HepG2 (cell line): ENCODE measurements at regions not wholly inside any gene's neighbourhood (a gene's known extent, or its start where the extent isn't known, plus 50 kb on each side); places are given as distances from the start of the nearest gene placed in this dataset.

ENCODE experiments used
- ATAC-seq: fragments of 200-7000 bp; cut with Tn5 transposase; 3 replicates; pipeline ENCODE4 v1.9.1; 2020; ENCODE audit warnings: mild to moderate bottlenecking, moderate library complexity
- BruUV-seq: library from RNA; stranded (reverse); fragments of 400-500 nt; replicated peaks from 2 replicates; lab custom pipeline; 2021; lab: Mats Ljungman, UMichigan
- CTCF ChIA-PET: fragments of 300-600 bp; formaldehyde crosslinking; extraction: SDS; loops from one replicate; lab custom pipeline; 2021; ENCODE audit warnings: low total read pairs, inconsistent platforms, low intra/inter-chr PET ratio; lab: Yijun Ruan, JAX
- POLR2A ChIA-PET: fragments of 350-600 bp; sonication (Branson Sonifier 250); formaldehyde crosslinking; loops from one replicate; lab custom pipeline; 2020; ENCODE audit warnings: antibody characterized with exemption, inconsistent platforms; lab: Yijun Ruan, JAX
- DNase-seq: peaks from one replicate; pipeline ENCODE4 v3.0.0-alpha.2; 2015; ENCODE audit warnings: low spot score
- FAIRE-seq: peaks from 3 replicates; lab custom pipeline; 2011; peaks lifted over from hg19 to GRCh38; lab: Jason Lieb, UNC
- H2AFZ ChIP-seq: one replicate; pipeline ENCODE4 v1.6.1; 2011; ENCODE audit warnings: low read length, inconsistent platforms
- H3K27ac ChIP-seq: fragments of 300-600 bp; 3 replicates; pipeline ENCODE4 v1.8.0; 2011; ENCODE audit warnings: mixed run types, mild to moderate bottlenecking, mixed read lengths, low read length, inconsistent platforms; ENCODE audit not compliant: insufficient read depth; ENCODE audit errors: extremely low read length
- H3K27me3 ChIP-seq, 2 experiments: fragments of 200-600 bp in 1 of 2; 2 replicates in 1 of 2; 3 replicates in 1 of 2; pipeline versions ENCODE4 v1.6.0 to v1.8.0; 2011; ENCODE audit warnings: low read length in 2 of 2, mild to moderate bottlenecking in 2 of 2, moderate library complexity in 2 of 2, inconsistent platforms in 1 of 2; ENCODE audit not compliant: insufficient read depth in 2 of 2, control insufficient read depth in 1 of 2
- H3K36me3 ChIP-seq, 2 experiments: fragments of 200-600 bp in 1 of 2; replicated peaks in 1 of 2; 2 replicates in 1 of 2; 3 replicates in 1 of 2; pipeline versions ENCODE4 v1.5.1 to v1.8.0; 2011; ENCODE audit warnings: low read length in 2 of 2, inconsistent platforms in 1 of 2; ENCODE audit not compliant: insufficient read depth in 2 of 2, control insufficient read depth in 1 of 2
- H3K4me1 ChIP-seq: 2 replicates; pipeline ENCODE4 v1.5.1; 2012; ENCODE audit warnings: low read length, inconsistent platforms; ENCODE audit not compliant: insufficient read depth
- H3K4me2 ChIP-seq: 2 replicates; pipeline ENCODE4 v1.6.0; 2011; ENCODE audit warnings: low read depth, low read length, inconsistent platforms
- H3K4me3 ChIP-seq, 3 experiments: fragments of 200-600 bp in 1 of 3; sonication (generic), shearing (Covaris generic) in 1 of 3; replicated peaks in 1 of 3; 2 replicates each; pipeline ENCODE4 v1.5.1; 2011 to 2016; ENCODE audit warnings: low read length in 3 of 3, inconsistent platforms in 2 of 3, low read depth in 2 of 3, mild to moderate bottlenecking in 2 of 3, control low read depth in 1 of 3, mixed read lengths in 1 of 3; ENCODE audit not compliant: insufficient read depth in 1 of 3
- H3K79me2 ChIP-seq: one replicate; pipeline ENCODE4 v1.6.1; 2011; ENCODE audit warnings: low read length, inconsistent platforms; ENCODE audit not compliant: insufficient read depth
- H3K9ac ChIP-seq: 2 replicates; pipeline ENCODE4 v1.6.0; 2011; ENCODE audit warnings: mild to moderate bottlenecking, low read depth, low read length, inconsistent platforms; ENCODE audit not compliant: insufficient read depth
- H3K9me3 ChIP-seq: 2 replicates; pipeline ENCODE4 v1.5.1; 2012; ENCODE audit warnings: mild to moderate bottlenecking, low read length
- H4K20me1 ChIP-seq: 2 replicates; pipeline ENCODE4 v1.6.0; 2011; ENCODE audit warnings: inconsistent platforms, mild to moderate bottlenecking, low read length, moderate library complexity; ENCODE audit not compliant: insufficient read depth
- FOSL1 ChIP-seq: sonication (generic); formaldehyde crosslinking; IDR thresholded peaks from 2 replicates; pipeline ENCODE4 v1.9.0; 2021; ENCODE audit warnings: missing genetic modification reagents, borderline replicate concordance
- GABPA ChIP-seq, 2 experiments: IDR thresholded peaks; 2 replicates each; pipeline ENCODE4 v1.6.1; 2011 to 2016; ENCODE audit warnings: low read depth in 2 of 2, low read length in 1 of 2, missing biosample characterization in 1 of 2, missing genetic modification characterization in 1 of 2
- HNRNPL ChIP-seq: fragments of 200-400 bp; formaldehyde crosslinking; IDR thresholded peaks from 2 replicates; pipeline ENCODE4 v1.6.1; 2017; ENCODE audit warnings: mild to moderate bottlenecking, low read depth, low read length
- KDM5B ChIP-seq: sonication (generic); formaldehyde crosslinking; IDR thresholded peaks from 2 replicates; pipeline ENCODE4 v1.4.0; 2020; ENCODE audit warnings: missing genetic modification reagents, mild to moderate bottlenecking, borderline replicate concordance
- PCBP2 ChIP-seq: fragments of 200-400 bp; formaldehyde crosslinking; optimal IDR thresholded peaks from 2 replicates; pipeline ENCODE3; 2018; ENCODE audit warnings: low read length, low read depth; ENCODE audit not compliant: poor library complexity, severe bottlenecking
- YEATS2 ChIP-seq: sonication (generic); formaldehyde crosslinking; IDR thresholded peaks from 2 replicates; pipeline ENCODE4 v1.4.0; 2020; ENCODE audit warnings: missing genetic modification reagents, borderline replicate concordance
- ZBTB20 ChIP-seq: sonication (generic); formaldehyde crosslinking; IDR thresholded peaks from 2 replicates; pipeline ENCODE4 v1.8.1; 2023; ENCODE audit warnings: missing genetic modification reagents, low read depth, mild to moderate bottlenecking, borderline replicate concordance
- ZFP36L2 ChIP-seq: sonication (generic); formaldehyde crosslinking; IDR thresholded peaks from 2 replicates; pipeline ENCODE4 v1.4.0; 2020; ENCODE audit warnings: missing genetic modification reagents
- ZNF10 ChIP-seq: sonication (generic); formaldehyde crosslinking; IDR thresholded peaks from 2 replicates; pipeline ENCODE4 v1.4.0; 2020; ENCODE audit warnings: mild to moderate bottlenecking, low read depth, missing genetic modification reagents, borderline replicate concordance
- ZNF432 ChIP-seq: sonication (generic); formaldehyde crosslinking; IDR thresholded peaks from 2 replicates; pipeline ENCODE4 v1.5.0; 2020; ENCODE audit warnings: missing genetic modification reagents, mild to moderate bottlenecking, borderline replicate concordance
- ZZZ3 ChIP-seq: sonication (generic); formaldehyde crosslinking; IDR thresholded peaks from 2 replicates; pipeline ENCODE4 v1.4.0; 2020; ENCODE audit warnings: missing genetic modification reagents, mild to moderate bottlenecking, borderline replicate concordance
- WGBS: methylation state at CpG from one replicate; pipeline ENCODE4 v1.1.6; 2017; ENCODE audit warnings: low lambda C conversion rate; 5-methylcytosine and 5-hydroxymethylcytosine counted together
- in situ Hi-C: cut with HindIII; loops from 2 replicates; pipeline ENCODE4 v1.10.0; 2017; ENCODE audit warnings: low pct_unique_long_range_greater_than_20kb; ENCODE audit not compliant: extremely low pct_ligation_motif_present
- intact Hi-C: fragments of 100-400 bp; cut with micrococcal nuclease; formaldehyde crosslinking; loops from one replicate; pipeline ENCODE4 v1.10.0; 2022; ENCODE audit not compliant: unreplicated experiment
- TF ChIP-seq, protein P1 (sequence below): sonication (generic); formaldehyde crosslinking; conservative IDR thresholded peaks from 2 replicates; pipeline ENCODE4 v1.5.0; 2020; ENCODE audit warnings: missing genetic modification reagents
- TF ChIP-seq, protein P2 (sequence below): sonication (generic); formaldehyde crosslinking; IDR thresholded peaks from 2 replicates; pipeline ENCODE4 v1.5.1; 2020; ENCODE audit warnings: missing genetic modification reagents, mild to moderate bottlenecking, borderline replicate concordance
- TF ChIP-seq, protein P3 (sequence below): IDR thresholded peaks from 2 replicates; pipeline ENCODE4 v1.6.1; 2016; ENCODE audit warnings: mild to moderate bottlenecking
- TF ChIP-seq, protein P4 (sequence below): sonication (generic); formaldehyde crosslinking; IDR thresholded peaks from 2 replicates; pipeline ENCODE4 v1.4.0; 2020; ENCODE audit warnings: low read depth, mild to moderate bottlenecking, missing genetic modification reagents

DNA sequence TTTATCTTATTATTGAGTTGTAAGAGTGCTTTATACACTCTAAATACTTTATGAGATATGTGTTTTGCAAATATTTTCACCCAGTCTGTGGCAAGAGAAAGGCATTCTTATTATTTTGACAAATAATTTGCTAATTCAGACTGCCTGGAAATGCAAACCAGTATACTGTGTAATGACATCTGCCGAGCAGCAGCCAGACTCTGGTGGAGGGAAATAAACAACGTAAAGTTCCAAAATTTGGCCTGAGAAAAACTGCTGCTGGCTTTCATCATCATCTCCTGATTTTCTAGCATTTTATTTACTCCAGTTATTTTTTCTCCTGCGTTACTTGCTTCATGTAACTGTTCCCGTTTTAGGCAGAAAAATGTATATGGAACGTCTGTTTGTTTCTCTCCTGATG lies 161.6 kb downstream of the RNF152 start:
- FAIRE-seq (no peak), ATAC-seq (no peak), DNase-seq (no peak)
- no peaks in the 10 kb centered on the region for H3K27me3 ChIP-seq
- no peaks in the 10 kb centered on the region for H3K36me3 ChIP-seq
- no peaks in the 10 kb centered on the region for H3K9me3 ChIP-seq
- H2AFZ ChIP-seq, result no peak overlapping the region
- in situ Hi-C loops, result no loop called here
- H3K4me1 ChIP-seq, result peaks cover 10% of the 10 kb centered on the region
- H3K79me2 ChIP-seq, result no peaks in the 10 kb centered on the region
- intact Hi-C loops, result no loop called here
- no TSS peak for BruUV-seq
- POLR2A ChIA-PET, result no interaction called here
- no peak overlapping the region for H3K4me3 ChIP-seq
- no peak overlapping the region for H3K27ac ChIP-seq
- H4K20me1 ChIP-seq, result no peaks in the 10 kb centered on the region
- no peak overlapping the region for H3K4me2 ChIP-seq
- CTCF ChIA-PET, result no interaction called here
- H3K9ac ChIP-seq, result no peak overlapping the region
- WGBS, result 33% methylated on average over 5 of the region's 5 CpGs
- TF ChIP-seq ZBTB20 (CRISPR knock-in tag) (no peak), ZFP36L2 (no peak), KDM5B (CRISPR knock-in tag) (no peak), ZNF432 (CRISPR knock-in tag) (no peak), ZZZ3 (CRISPR knock-in tag) (no peak), YEATS2 (CRISPR knock-in tag) (no peak), FOSL1 (no peak), PCBP2 (no peak), GABPA (IDR thresholded peaks at IDR 0.05; ENCODE audit: low read depth, low read length) (no peak), GABPA (CRISPR knock-in tag; IDR thresholded peaks at IDR 0.05; ENCODE audit: low read depth) (no peak), HNRNPL (no peak), ZNF10 (no peak)
- TF ChIP-seq, protein P1, sequence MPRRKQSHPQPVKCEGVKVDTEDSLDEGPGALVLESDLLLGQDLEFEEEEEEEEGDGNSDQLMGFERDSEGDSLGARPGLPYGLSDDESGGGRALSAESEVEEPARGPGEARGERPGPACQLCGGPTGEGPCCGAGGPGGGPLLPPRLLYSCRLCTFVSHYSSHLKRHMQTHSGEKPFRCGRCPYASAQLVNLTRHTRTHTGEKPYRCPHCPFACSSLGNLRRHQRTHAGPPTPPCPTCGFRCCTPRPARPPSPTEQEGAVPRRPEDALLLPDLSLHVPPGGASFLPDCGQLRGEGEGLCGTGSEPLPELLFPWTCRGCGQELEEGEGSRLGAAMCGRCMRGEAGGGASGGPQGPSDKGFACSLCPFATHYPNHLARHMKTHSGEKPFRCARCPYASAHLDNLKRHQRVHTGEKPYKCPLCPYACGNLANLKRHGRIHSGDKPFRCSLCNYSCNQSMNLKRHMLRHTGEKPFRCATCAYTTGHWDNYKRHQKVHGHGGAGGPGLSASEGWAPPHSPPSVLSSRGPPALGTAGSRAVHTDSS (CRISPR knock-in tag), result no peak
- TF ChIP-seq, protein P2, sequence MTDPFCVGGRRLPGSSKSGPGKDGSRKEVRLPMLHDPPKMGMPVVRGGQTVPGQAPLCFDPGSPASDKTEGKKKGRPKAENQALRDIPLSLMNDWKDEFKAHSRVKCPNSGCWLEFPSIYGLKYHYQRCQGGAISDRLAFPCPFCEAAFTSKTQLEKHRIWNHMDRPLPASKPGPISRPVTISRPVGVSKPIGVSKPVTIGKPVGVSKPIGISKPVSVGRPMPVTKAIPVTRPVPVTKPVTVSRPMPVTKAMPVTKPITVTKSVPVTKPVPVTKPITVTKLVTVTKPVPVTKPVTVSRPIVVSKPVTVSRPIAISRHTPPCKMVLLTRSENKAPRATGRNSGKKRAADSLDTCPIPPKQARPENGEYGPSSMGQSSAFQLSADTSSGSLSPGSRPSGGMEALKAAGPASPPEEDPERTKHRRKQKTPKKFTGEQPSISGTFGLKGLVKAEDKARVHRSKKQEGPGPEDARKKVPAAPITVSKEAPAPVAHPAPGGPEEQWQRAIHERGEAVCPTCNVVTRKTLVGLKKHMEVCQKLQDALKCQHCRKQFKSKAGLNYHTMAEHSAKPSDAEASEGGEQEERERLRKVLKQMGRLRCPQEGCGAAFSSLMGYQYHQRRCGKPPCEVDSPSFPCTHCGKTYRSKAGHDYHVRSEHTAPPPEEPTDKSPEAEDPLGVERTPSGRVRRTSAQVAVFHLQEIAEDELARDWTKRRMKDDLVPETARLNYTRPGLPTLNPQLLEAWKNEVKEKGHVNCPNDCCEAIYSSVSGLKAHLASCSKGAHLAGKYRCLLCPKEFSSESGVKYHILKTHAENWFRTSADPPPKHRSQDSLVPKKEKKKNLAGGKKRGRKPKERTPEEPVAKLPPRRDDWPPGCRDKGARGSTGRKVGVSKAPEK (CRISPR knock-in tag), result no peak
- TF ChIP-seq, protein P3, sequence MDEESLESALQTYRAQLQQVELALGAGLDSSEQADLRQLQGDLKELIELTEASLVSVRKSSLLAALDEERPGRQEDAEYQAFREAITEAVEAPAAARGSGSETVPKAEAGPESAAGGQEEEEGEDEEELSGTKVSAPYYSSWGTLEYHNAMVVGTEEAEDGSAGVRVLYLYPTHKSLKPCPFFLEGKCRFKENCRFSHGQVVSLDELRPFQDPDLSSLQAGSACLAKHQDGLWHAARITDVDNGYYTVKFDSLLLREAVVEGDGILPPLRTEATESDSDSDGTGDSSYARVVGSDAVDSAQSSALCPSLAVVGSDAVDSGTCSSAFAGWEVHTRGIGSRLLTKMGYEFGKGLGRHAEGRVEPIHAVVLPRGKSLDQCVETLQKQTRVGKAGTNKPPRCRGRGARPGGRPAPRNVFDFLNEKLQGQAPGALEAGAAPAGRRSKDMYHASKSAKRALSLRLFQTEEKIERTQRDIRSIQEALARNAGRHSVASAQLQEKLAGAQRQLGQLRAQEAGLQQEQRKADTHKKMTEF (CRISPR knock-in tag), result no peak
- TF ChIP-seq, protein P4, sequence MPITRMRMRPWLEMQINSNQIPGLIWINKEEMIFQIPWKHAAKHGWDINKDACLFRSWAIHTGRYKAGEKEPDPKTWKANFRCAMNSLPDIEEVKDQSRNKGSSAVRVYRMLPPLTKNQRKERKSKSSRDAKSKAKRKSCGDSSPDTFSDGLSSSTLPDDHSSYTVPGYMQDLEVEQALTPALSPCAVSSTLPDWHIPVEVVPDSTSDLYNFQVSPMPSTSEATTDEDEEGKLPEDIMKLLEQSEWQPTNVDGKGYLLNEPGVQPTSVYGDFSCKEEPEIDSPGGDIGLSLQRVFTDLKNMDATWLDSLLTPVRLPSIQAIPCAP (CRISPR knock-in tag), result no peak
